Neutrophil (primary cell): ENCODE measurements at regions not wholly inside any gene's neighbourhood (a gene's known extent, or its start where the extent isn't known, plus 50 kb on each side); places are given as distances from the start of the nearest gene placed in this dataset.

Experiments
- H3K27ac ChIP-seq: fragments of 200-600 bp; sonication (generic); 2 replicates; pipeline ENCODE4 v1.5.1; 2016; ENCODE audit warnings: mild to moderate bottlenecking, moderate library complexity
- H3K27me3 ChIP-seq: fragments of 200-600 bp; sonication (generic); 2 replicates; pipeline ENCODE4 v1.6.0; 2016; ENCODE audit warnings: mild to moderate bottlenecking
- H3K36me3 ChIP-seq: fragments of 200-600 bp; sonication (generic); 2 replicates; pipeline ENCODE4 v1.5.1; 2017
- H3K4me1 ChIP-seq, 2 experiments: fragments of 200-600 bp in 1 of 2; sonication (generic) in 1 of 2; 1 replicate in 1 of 2; 2 replicates in 1 of 2; pipeline versions ENCODE4 v1.5.1 to v1.6.1; 2013 to 2016; ENCODE audit warnings: low read depth in 1 of 2, low read length in 1 of 2, mild to moderate bottlenecking in 1 of 2, moderate library complexity in 1 of 2; ENCODE audit not compliant: control insufficient read depth in 1 of 2, insufficient read depth in 1 of 2
- H3K4me3 ChIP-seq, 2 experiments: fragments of 200-600 bp in 1 of 2; sonication (generic) in 1 of 2; 1 replicate in 1 of 2; 2 replicates in 1 of 2; pipeline ENCODE4 v1.5.1; 2013 to 2016; ENCODE audit warnings: low read depth in 1 of 2, low read length in 1 of 2, mild to moderate bottlenecking in 1 of 2, moderate library complexity in 1 of 2
- H3K9me3 ChIP-seq: fragments of 200-600 bp; sonication (generic); 2 replicates; pipeline ENCODE4 v1.5.1; 2016
- TF ChIP-seq, protein P1 (sequence below): fragments of 200-600 bp; sonication (generic); IDR thresholded peaks from 2 replicates; pipeline ENCODE4 v1.5.1; 2016; ENCODE audit warnings: antibody characterized with exemption

DNA sequence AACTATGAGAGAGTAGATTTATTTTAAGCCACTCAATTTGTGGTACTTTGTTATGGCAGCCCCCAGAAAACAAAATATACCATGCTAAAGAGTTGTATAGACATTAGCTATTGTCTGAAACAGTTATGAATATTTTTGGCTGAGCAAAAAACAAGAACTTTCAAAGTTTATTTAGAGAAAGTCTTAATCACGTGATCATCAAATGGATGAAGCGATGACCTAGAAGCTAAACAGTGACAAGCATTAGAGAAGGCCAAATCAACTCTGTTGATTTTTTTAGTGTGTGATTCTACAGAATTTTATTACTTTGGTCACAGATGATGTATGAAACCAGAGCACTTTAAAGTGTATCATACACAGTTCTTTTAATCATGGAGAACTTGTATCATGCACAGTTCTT lies 1247.9 kb upstream of the MAP3K7 start:
- TF ChIP-seq, protein P1, sequence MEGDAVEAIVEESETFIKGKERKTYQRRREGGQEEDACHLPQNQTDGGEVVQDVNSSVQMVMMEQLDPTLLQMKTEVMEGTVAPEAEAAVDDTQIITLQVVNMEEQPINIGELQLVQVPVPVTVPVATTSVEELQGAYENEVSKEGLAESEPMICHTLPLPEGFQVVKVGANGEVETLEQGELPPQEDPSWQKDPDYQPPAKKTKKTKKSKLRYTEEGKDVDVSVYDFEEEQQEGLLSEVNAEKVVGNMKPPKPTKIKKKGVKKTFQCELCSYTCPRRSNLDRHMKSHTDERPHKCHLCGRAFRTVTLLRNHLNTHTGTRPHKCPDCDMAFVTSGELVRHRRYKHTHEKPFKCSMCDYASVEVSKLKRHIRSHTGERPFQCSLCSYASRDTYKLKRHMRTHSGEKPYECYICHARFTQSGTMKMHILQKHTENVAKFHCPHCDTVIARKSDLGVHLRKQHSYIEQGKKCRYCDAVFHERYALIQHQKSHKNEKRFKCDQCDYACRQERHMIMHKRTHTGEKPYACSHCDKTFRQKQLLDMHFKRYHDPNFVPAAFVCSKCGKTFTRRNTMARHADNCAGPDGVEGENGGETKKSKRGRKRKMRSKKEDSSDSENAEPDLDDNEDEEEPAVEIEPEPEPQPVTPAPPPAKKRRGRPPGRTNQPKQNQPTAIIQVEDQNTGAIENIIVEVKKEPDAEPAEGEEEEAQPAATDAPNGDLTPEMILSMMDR = no peak
- Histone ChIP-seq H3K4me1 (no peaks in the 10 kb centered on the region), H3K4me3 (no peak overlapping the region), H3K36me3 (no peaks in the 10 kb centered on the region), H3K27me3 (no peaks in the 10 kb centered on the region), H3K27ac (no peak overlapping the region), H3K9me3 (no peaks in the 10 kb centered on the region)

DNA sequence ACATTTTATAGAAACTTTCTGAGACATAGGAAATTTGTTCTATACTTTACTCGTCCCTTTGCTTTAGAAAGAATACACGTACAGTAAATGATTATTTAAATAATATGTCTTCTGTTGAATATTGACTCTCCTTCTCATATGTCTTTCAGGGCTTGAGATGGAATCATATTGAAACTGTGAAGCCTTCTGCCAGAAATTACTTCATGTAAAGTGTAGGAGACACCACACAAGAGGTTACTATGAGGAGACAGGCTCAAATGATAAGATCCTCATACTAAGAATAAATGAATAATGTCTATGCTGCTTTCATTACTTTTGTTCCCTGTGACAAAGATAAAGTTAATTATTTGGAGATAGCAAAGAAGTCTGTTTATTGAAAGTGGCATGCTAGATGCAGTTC lies 1240.3 kb upstream of the MAP3K7 start:
- no peaks in the 10 kb centered on the region for H3K9me3 ChIP-seq
- TF ChIP-seq, protein P1 = no peak
- no peak overlapping the region for H3K4me3 ChIP-seq
- no peaks in the 10 kb centered on the region for H3K27me3 ChIP-seq
- no peaks in the 10 kb centered on the region for H3K36me3 ChIP-seq
- no peaks in the 10 kb centered on the region for H3K4me1 ChIP-seq
- H3K27ac ChIP-seq = no peak overlapping the region

DNA sequence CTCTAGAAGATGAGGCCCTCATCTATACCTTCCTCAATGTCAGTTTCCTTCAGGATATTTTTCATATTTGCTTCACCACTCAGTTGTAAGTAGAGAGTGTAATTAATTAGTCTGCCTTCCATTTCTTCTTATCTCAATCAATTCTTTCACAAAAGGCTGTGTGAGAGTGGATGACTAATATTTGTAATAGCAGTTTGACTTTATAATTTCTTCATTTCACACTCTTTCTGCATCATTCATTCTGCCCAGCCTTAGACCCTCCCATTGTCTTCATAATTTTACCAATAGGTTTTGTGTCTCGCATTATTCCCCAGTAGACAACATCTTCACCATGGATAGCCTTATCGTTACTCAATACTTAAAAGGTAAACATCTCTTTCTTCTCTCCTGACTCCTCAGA lies 1239.3 kb upstream of the MAP3K7 start:
- Histone ChIP-seq H3K27me3 (no peaks in the 10 kb centered on the region), H3K9me3 (no peaks in the 10 kb centered on the region), H3K27ac (no peak overlapping the region), H3K36me3 (no peaks in the 10 kb centered on the region), H3K4me3 (no peak overlapping the region), H3K4me1 (no peaks in the 10 kb centered on the region)
- TF ChIP-seq, protein P1 = no peak

DNA sequence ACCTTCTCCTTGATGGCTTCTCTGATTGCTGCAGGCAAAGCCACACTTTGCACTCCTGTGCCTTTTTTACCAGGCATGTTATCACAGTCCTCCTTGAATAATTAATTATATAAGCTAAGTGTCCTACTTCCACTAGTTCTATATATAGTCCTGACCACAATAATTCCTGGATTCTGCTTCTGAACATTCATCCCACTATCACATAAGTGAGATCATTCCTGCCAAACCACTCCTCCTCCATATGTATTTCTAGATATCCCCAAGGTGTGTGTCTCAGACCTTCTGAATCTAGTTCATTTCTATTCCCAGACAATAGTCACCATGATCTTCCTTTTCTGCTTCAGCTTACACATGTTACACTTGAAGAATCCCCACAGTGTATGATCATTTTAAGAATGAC lies 1237.5 kb upstream of the MAP3K7 start:
- Histone ChIP-seq H3K9me3 (no peaks in the 10 kb centered on the region), H3K4me1 (no peaks in the 10 kb centered on the region), H3K27ac (no peak overlapping the region), H3K36me3 (no peaks in the 10 kb centered on the region), H3K27me3 (no peaks in the 10 kb centered on the region), H3K4me3 (no peak overlapping the region)
- TF ChIP-seq, protein P1 = no peak

DNA sequence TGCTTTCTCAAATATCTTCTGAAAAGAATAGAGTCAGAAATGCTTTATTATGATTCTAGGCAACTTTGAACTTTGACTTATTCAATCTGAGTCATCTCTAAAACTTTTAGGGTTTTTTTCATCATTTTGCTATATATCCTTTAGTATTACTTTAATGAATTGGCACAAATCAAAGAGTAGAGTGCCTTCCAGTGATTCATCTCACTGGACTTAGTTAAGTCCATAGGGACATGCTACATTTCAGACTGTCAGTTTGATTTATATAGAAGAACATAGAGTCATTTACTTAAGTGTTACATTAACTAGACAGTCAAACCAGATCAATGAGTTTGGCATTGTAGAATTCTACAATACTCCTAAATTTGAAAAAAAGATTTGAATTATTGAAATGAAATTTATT lies 1235.7 kb upstream of the MAP3K7 start:
- no peak overlapping the region for H3K4me3 ChIP-seq

More for the DNA sequence above, 1235.7 kb upstream of the MAP3K7 start:
- Histone ChIP-seq H3K4me1 (no peaks in the 10 kb centered on the region), H3K27me3 (no peaks in the 10 kb centered on the region), H3K36me3 (no peaks in the 10 kb centered on the region), H3K27ac (no peak overlapping the region), H3K9me3 (no peaks in the 10 kb centered on the region)
- TF ChIP-seq, protein P1 = no peak
